ENCODE measurements at regions not wholly inside any gene's neighbourhood (a gene's known extent, or its start where the extent isn't known, plus 50 kb on each side); places are given as distances from the start of the nearest gene placed in this dataset.

- no peak for TF ChIP-seq CTCF (IDR thresholded peaks at IDR 0.05; ENCODE audit: control insufficient read depth, extremely low read depth, insufficient read depth)
- DNase-seq (ENCODE audit: low read depth): no peak
- H3K4me3 ChIP-seq (ENCODE audit: low read depth, low read length): no peak overlapping the region
Measured at GRCh38 chr21:38956521-38956855, 150.8 kb downstream of the ETS2 start.

- DNase-seq (ENCODE audit: low read depth): no peak
- TF ChIP-seq CTCF (IDR thresholded peaks at IDR 0.05; ENCODE audit: control insufficient read depth, extremely low read depth, insufficient read depth): no peak
- no peak overlapping the region for H3K4me3 ChIP-seq (ENCODE audit: low read depth, low read length)
Measured at GRCh38 chr21:38956007-38956406, 150.3 kb downstream of the ETS2 start.

GRCh38 chr21:38955495-38955894 lies 149.8 kb downstream of the ETS2 start:
- no peak overlapping the region for H3K4me3 ChIP-seq (ENCODE audit: low read depth, low read length)
- TF ChIP-seq CTCF (IDR thresholded peaks at IDR 0.05; ENCODE audit: control insufficient read depth, extremely low read depth, insufficient read depth): no peak
- DNase-seq (ENCODE audit: low read depth): no peak

GRCh38 chr21:38954588-38955004 lies 148.9 kb downstream of the ETS2 start:
- DNase-seq (ENCODE audit: low read depth): no peak
- no peak for TF ChIP-seq CTCF (IDR thresholded peaks at IDR 0.05; ENCODE audit: control insufficient read depth, extremely low read depth, insufficient read depth)
- no peak overlapping the region for H3K4me3 ChIP-seq (ENCODE audit: low read depth, low read length)

- DNase-seq (ENCODE audit: low read depth): no peak
- no peak overlapping the region for H3K4me3 ChIP-seq (ENCODE audit: low read depth, low read length)
- TF ChIP-seq CTCF (IDR thresholded peaks at IDR 0.05; ENCODE audit: control insufficient read depth, extremely low read depth, insufficient read depth): no peak
Measured at GRCh38 chr21:38953516-38953915, 147.8 kb downstream of the ETS2 start.

GRCh38 chr21:38952890-38953289 lies 147.2 kb downstream of the ETS2 start:
- no peak overlapping the region for H3K4me3 ChIP-seq (ENCODE audit: low read depth, low read length)
- TF ChIP-seq CTCF (IDR thresholded peaks at IDR 0.05; ENCODE audit: control insufficient read depth, extremely low read depth, insufficient read depth): no peak

GRCh38 chr21:38951095-38951730 lies 145.5 kb downstream of the ETS2 start:
- DNase-seq (ENCODE audit: low read depth): no peak
- TF ChIP-seq CTCF (IDR thresholded peaks at IDR 0.05; ENCODE audit: control insufficient read depth, extremely low read depth, insufficient read depth): no peak
- H3K4me3 ChIP-seq (ENCODE audit: low read depth, low read length): no peak overlapping the region

More at GRCh38 chr21:38952890-38953289, 147.2 kb downstream of the ETS2 start:
- no peak for DNase-seq (ENCODE audit: low read depth)
